IPS DF 19.7 (cell line): ENCODE measurements at regions not wholly inside any gene's neighbourhood (a gene's known extent, or its start where the extent isn't known, plus 50 kb on each side); places are given as distances from the start of the nearest gene placed in this dataset.

Source experiments
- DNase-seq: peaks from one replicate; pipeline ENCODE4 v3.0.0-alpha.2; 2013; ENCODE audit warnings: low read depth, low spot score

GRCh38 chr1:190540366-190540765, 62.7 kb upstream of the BRINP3 start:
- no peak for DNase-seq

- no peak for DNase-seq
These were observed 74.0 kb upstream of the BRINP3 start for GRCh38 chr1:190551638-190552037.

DNA sequence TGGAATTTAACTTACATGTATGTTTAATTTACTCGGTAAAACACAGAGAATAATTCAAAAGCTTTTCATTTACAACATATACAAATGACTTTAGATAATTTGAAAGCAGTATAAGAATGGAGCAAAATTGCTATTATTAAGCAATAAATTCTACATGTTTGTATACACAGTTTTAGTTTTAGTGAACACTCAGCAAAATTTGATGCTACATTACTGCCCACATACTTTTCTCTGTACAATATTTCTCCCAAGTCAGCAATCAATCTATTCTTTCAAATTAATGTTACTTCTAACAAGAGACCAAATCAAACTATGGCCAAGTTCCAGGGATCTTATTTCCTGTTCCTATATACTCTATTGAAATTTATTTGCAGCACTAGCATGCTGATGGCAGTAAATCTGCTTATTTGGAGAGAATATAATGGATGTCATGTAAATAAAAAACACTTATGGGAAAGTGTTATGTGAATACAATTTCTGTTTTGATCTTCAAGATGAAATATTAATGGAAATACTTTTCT, 82.6 kb upstream of the BRINP3 start:
- DNase-seq: no peak

GRCh38 chr1:190563230-190563629, 85.6 kb upstream of the BRINP3 start:
- DNase-seq: no peak

GRCh38 chr1:190564117-190564516, 86.5 kb upstream of the BRINP3 start:
- no peak for DNase-seq

- no peak for DNase-seq
These were observed 100.4 kb upstream of the BRINP3 start for GRCh38 chr1:190578017-190578416.

DNA sequence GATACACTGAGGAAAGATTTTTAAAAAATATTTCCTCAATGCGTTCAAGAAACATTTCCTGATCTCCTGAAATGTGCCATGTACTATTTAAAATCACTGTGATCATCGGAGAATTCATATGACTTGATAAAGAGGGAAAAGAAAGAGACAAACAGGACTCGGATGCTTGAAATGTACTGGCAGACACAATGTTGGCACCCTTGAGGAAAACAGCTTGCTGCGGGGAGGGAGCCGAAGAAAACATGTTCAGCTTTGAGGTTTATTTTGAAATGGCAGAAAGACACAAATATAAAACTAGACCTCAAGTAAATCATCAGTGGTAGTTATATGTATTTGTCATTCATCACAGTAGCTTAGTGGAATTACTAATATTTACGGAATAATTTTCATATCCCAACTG, 100.9 kb upstream of the BRINP3 start:
- no peak for DNase-seq

- DNase-seq: no peak
These were observed 102.0 kb upstream of the BRINP3 start for GRCh38 chr1:190579552-190580193.

DNA sequence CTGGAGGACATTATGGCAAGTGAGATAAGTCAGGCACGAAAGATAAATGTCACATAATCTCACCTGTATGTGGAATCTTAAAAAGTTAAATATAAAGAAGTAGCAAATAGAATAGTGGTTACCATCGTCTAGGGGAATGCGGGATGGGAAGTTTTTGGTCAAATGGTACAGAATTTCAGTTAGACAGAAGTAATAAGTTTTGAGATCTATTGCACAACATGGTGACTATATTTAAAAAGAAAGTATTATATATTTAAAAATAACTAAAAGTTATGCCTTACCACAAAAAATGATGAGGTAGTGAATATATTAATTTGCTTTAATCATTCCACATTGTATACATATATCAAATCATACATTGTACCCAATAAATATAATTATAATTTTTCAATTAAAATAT, 106.2 kb upstream of the BRINP3 start:
- DNase-seq: no peak

DNA sequence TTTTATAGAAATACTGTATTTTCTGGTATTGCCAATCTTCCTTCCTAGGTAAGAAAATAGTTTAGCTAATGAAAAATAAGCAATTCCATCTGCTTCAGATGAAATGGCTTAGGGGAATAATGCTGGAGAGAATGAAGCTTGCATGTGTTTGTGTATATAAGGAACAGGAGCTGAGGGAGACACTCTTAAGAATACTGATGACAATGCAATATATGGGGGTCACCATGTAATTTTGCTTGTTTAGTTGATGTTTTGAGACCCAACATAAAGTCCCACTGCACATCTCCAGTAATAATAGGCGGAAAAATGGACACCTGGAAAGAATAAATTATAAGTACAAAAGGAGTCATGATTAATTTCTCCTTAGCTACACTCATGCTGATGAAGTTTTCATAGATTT, 110.8 kb upstream of the BRINP3 start:
- no peak for DNase-seq

- DNase-seq: no peak
These were observed 117.8 kb upstream of the BRINP3 start for GRCh38 chr1:190595438-190595837.

DNA sequence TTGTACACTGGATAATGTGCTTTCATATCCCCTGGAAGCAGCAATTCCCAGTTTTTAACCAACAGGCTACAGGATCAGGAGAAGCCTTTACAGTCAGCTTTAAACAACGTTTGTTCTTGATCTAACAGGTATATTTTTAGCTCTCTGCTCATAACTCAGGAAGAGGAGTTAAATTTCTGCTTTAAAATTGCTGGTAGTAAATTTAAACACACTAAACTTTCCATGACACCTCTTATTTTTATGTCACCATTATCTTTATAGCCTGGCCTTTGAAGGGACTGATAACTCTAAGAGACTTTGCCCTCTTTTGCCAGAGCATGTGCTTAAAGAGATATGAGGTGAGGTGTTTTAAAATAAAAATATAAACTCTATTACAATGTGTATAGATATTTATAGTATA, 119.6 kb upstream of the BRINP3 start:
- DNase-seq: no peak

GRCh38 chr1:190599670-190600069, 122.0 kb upstream of the BRINP3 start:
- DNase-seq: no peak

- DNase-seq: no peak
These were observed 124.7 kb upstream of the BRINP3 start for GRCh38 chr1:190602325-190602724.

DNA sequence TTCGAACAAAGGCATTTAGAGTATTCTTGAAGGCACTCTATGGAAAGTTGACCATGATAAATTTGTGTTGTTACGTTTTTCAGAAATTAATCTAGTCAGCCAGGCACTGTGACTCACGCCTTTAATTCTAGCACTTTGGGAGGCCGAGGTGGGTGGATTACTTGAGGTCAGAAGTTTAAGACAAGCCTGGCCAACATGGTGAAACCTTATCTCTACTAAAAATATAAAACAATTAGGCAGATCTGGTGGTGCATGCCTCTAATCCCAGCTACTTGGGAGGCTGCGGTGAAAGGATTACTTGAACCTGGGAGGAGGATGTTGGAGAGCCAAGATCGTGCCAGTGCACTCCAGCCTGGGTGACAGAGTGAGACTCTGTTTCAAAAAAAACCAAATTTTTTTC, 130.6 kb upstream of the BRINP3 start:
- no peak for DNase-seq

DNA sequence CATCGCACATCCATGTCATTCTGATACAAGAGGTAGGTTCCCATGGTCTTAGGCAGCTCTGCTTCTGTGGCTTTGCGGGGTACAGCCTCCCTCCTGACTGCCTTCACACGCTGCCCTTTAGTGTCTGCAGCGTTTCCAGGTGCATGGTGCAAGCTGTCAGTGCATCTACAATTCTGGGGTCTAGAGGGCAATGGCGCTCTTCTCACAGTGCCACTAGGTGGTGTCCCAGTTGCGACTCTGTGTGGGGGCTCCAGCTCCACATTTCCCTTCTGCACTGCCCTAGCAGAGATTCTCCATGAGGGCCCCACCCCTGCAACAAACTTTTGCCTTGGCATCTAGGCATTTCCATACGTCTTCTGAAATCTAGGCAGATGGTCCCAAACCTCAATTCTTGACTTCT, 138.2 kb upstream of the BRINP3 start:
- no peak for DNase-seq

GRCh38 chr1:190616235-190616634, 138.6 kb upstream of the BRINP3 start:
- DNase-seq: no peak

- DNase-seq: no peak
These were observed 142.1 kb upstream of the BRINP3 start for GRCh38 chr1:190619724-190620123.

DNA sequence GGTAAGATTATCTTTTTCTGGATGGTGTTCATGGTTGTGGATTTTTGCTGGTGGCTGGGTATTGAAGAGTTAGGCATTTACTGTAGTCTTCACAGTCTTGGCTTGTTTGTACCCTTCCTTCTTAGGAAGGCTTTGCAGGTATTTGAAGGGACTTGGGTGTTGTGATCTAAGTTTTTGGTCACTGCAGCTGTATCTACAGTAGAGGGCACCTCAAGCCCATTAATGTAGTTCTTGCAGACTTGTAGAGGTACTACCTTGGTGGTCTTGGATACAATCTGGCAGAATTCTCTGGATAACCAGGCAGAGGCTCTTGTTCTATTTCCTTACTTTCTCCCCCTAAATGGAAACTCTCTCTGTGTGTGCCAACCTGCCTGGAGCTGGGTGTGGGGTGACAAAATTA, 155.8 kb upstream of the BRINP3 start:
- no peak for DNase-seq

DNA sequence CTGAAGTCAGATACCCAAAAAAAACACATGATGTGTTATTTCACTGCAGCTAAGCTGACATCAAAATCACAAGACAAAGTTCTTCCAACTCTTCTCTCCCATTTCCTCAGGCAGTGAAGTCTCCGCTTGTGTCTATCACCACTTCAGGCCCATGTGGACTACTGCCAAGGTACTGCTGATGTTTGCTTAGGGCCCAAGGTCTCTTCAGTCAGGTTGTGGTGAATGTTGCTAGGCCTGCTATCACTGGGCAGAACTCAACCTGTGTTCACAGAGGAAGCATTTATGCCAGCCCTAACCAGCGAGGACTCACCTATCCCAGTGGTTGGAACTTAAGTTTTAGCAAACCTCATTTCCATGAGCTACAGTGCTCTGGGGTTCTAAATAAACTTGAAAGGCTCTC, 156.5 kb upstream of the BRINP3 start:
- no peak for DNase-seq

GRCh38 chr1:190649553-190649952, 171.9 kb upstream of the BRINP3 start:
- DNase-seq: no peak

- no peak for DNase-seq
These were observed 181.2 kb upstream of the BRINP3 start for GRCh38 chr1:190658907-190659306.

- no peak for DNase-seq
These were observed 186.3 kb upstream of the BRINP3 start for GRCh38 chr1:190663962-190664361.

DNA sequence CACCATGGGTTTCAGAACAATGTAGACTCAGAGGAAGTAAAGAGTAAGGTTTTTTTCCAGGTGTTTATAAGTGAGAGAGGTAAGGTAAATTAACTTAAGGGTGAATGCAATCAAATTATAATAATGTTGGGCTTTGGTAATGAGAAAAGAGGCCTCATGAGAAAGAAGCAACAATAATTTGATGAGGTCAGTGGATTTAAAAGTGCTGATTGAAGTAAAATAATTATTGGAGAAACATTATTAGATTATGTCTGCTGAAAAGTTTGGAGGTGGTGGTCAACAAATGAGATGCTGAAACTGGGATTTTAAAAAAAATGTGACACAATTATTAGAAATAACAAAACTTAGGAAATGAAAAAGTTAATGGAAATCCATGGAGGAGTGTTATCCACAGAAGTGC, 187.4 kb upstream of the BRINP3 start:
- no peak for DNase-seq
